ENCODE measurements at regions not wholly inside any gene's neighbourhood (a gene's known extent, or its start where the extent isn't known, plus 50 kb on each side); places are given as distances from the start of the nearest gene placed in this dataset.
A peak's percentile ranks its signal among the peaks of the same experiment; 100 is the strongest.

DNA sequence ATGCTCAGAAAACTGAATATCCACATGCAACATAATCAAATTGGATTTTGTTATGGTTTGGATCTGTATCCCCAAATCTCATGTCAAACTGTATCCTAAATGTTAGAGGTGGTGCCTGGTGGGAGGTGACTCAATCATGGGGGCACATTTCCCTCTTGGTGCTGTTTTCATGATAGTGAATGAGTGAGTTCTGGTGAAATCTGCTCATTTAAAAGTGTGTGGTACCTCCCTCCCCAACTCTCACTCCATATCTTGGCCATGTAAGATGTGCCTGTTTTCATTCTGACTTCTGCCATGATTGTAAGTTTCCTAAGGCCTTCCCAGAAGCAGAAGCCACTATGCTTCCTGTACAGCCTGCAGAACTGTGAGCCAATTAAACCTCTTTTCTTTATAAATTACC is 239.6 kb upstream of the KLF14 start:
- H3K27ac ChIP-seq = no peak overlapping the region
- no peak overlapping the region for H3K4me3 ChIP-seq (replicated peaks in 1 of 3)
- no peak for DNase-seq
- no peaks in the 10 kb centered on the region for H3K9me3 ChIP-seq
- no peaks in the 10 kb centered on the region for H3K27me3 ChIP-seq
- TF ChIP-seq, protein P1, sequence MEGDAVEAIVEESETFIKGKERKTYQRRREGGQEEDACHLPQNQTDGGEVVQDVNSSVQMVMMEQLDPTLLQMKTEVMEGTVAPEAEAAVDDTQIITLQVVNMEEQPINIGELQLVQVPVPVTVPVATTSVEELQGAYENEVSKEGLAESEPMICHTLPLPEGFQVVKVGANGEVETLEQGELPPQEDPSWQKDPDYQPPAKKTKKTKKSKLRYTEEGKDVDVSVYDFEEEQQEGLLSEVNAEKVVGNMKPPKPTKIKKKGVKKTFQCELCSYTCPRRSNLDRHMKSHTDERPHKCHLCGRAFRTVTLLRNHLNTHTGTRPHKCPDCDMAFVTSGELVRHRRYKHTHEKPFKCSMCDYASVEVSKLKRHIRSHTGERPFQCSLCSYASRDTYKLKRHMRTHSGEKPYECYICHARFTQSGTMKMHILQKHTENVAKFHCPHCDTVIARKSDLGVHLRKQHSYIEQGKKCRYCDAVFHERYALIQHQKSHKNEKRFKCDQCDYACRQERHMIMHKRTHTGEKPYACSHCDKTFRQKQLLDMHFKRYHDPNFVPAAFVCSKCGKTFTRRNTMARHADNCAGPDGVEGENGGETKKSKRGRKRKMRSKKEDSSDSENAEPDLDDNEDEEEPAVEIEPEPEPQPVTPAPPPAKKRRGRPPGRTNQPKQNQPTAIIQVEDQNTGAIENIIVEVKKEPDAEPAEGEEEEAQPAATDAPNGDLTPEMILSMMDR (IDR thresholded peaks at IDR 0.05) = no peak
- TF ChIP-seq POLR2A (IDR thresholded peaks at IDR 0.05) = no peak
- peaks cover 12 to 32% of the 10 kb centered on the region in 2 donors for H3K4me1 ChIP-seq
- no peaks in the 10 kb centered on the region for H3K36me3 ChIP-seq
- intact Hi-C loops (cut with DNase I) = no loop called here

DNA sequence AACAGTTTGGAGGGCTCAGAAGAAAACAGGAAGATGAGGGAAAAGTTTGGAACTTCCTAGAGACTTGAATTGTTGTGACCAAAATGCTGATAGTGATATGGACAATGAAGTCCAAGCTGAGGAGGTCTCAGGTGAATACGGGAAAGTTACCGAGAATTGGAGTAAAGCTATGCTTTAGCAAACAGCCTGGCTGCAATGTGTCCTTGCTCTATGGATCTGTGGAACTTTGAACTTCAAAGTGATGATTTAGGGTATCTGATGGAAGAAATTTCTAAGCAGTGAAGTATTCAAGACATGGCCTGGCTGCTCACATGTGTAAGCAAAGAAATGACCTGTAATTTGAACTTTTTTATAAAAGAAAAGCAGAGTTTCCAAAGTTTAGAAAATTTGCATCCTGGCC is 240.2 kb upstream of the KLF14 start:
- 96 to 98% methylated on average over 2 of the region's 2 CpGs for WGBS, 2 donors
- no peak for DNase-seq

GRCh38 chr7:130974794-130975193 is 240.8 kb upstream of the KLF14 start:
- Histone ChIP-seq H3K4me1 (peaks cover 21 to 44% of the 10 kb centered on the region in 2 donors), H3K27me3 (no peaks in the 10 kb centered on the region), H3K4me3 (replicated peaks in 1 of 3) (no peak overlapping the region), H3K27ac (no peak overlapping the region), H3K36me3 (no peaks in the 10 kb centered on the region), H3K9me3 (no peaks in the 10 kb centered on the region)
- TF ChIP-seq, protein P1 (IDR thresholded peaks at IDR 0.05) = no peak
- TF ChIP-seq POLR2A (IDR thresholded peaks at IDR 0.05) = no peak
- intact Hi-C loops (cut with DNase I) = no loop called here
- WGBS, 2 donors = 80 to 94% methylated on average over 1 to 2 of the region's 2 CpGs
- no peak for DNase-seq

More for the DNA sequence above, 240.2 kb upstream of the KLF14 start:
- intact Hi-C loops (cut with DNase I) = no loop called here
- H3K4me1 ChIP-seq = peaks cover 17 to 38% of the 10 kb centered on the region in 2 donors
- H3K27me3 ChIP-seq = no peaks in the 10 kb centered on the region
- no peak for TF ChIP-seq POLR2A (IDR thresholded peaks at IDR 0.05)
- TF ChIP-seq, protein P1 (IDR thresholded peaks at IDR 0.05) = no peak
- H3K27ac ChIP-seq = no peak overlapping the region
- H3K36me3 ChIP-seq = no peaks in the 10 kb centered on the region
- no peaks in the 10 kb centered on the region for H3K9me3 ChIP-seq
- H3K4me3 ChIP-seq (replicated peaks in 1 of 3) = no peak overlapping the region

GRCh38 chr7:130975731-130976130 is 241.7 kb upstream of the KLF14 start:
- no peak overlapping the region for H3K27ac ChIP-seq
- TF ChIP-seq, protein P1 (IDR thresholded peaks at IDR 0.05) = no peak
- no peak for TF ChIP-seq POLR2A (IDR thresholded peaks at IDR 0.05)

DNA sequence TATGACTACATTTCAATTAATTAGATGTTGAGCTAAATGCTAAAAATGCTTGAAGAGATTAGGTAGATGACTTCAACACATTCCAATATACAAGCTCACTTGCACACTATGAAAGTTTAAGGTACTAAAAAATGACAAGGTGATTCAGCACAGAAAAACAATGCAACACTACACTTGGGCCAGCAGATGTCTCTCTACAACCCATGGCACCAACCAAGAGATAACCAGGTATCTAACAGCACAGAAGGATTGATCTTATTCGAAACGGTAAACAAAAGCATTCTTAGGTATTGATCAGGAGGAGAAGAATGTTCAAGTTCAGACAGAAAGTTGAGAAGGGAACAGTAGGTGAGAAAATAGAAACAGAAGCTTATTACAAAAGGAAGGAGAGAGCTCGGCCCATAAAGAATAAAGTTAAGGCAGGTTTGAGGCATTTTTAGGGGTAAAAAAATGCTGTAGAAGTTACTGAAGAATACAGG is 248.2 kb upstream of the KLF14 start:
- 36 to 39% methylated on average over 3 of the region's 3 CpGs for WGBS, 2 donors
- TF ChIP-seq, protein P1 (IDR thresholded peaks at IDR 0.05) = peak in 4 of 6 experiments; percentile 53 to 76 (median 62)
- TF ChIP-seq POLR2A (IDR thresholded peaks at IDR 0.05) = no peak
- no peak overlapping the region for H3K4me3 ChIP-seq (replicated peaks in 1 of 3)
- peaks cover 29 to 53% of the 10 kb centered on the region in 2 donors for H3K4me1 ChIP-seq
- H3K36me3 ChIP-seq = peaks cover 5 to 9% of the 10 kb centered on the region in 2 donors
- intact Hi-C loops (cut with DNase I) = no loop called here
- no peaks in the 10 kb centered on the region for H3K27me3 ChIP-seq
- H3K9me3 ChIP-seq = no peaks in the 10 kb centered on the region
- peak overlapping the region in 2 of 3 donors; percentile 14 to 28 for H3K27ac ChIP-seq
- no peak for DNase-seq

More at GRCh38 chr7:130975731-130976130, 241.7 kb upstream of the KLF14 start:
- Histone ChIP-seq H3K9me3 (no peaks in the 10 kb centered on the region), H3K27me3 (no peaks in the 10 kb centered on the region), H3K36me3 (no peaks in the 10 kb centered on the region), H3K4me1 (peaks cover 13 to 38% of the 10 kb centered on the region in 2 donors), H3K4me3 (replicated peaks in 1 of 3) (no peak overlapping the region)
- WGBS, 2 donors = 93 to 96% methylated on average over 5 of the region's 5 CpGs
- intact Hi-C loops (cut with DNase I) = no loop called here
- DNase-seq = no peak
